K562 (cell line): ENCODE measurements at regions not wholly inside any gene's neighbourhood (a gene's known extent, or its start where the extent isn't known, plus 50 kb on each side); places are given as distances from the start of the nearest gene placed in this dataset.
A peak's percentile ranks its signal among the peaks of the same experiment; 100 is the strongest.

ENCODE experiments used
- CCNT2 ChIP-seq: IDR thresholded peaks from 2 replicates; pipeline ENCODE4 v1.6.1; 2011; ENCODE audit warnings: borderline replicate concordance, low read depth, mild to moderate bottlenecking, moderate library complexity, mixed read lengths, low read length; ENCODE audit not compliant: insufficient read length; ENCODE audit errors: extremely low read depth
- GATAD2B ChIP-seq: fragments of 450-650 bp; IDR thresholded peaks from 2 replicates; pipeline ENCODE4 v1.6.1; 2017; ENCODE audit warnings: mild to moderate bottlenecking, borderline replicate concordance
- MEIS2 ChIP-seq: fragments of 450-650 bp; IDR thresholded peaks from 2 replicates; pipeline ENCODE4 v1.6.1; 2014; ENCODE audit warnings: mild to moderate bottlenecking; ENCODE audit not compliant: partially characterized antibody
- PTTG1 ChIP-seq: fragments of 450-650 bp; IDR thresholded peaks from 2 replicates; pipeline ENCODE4 v1.6.1; 2016; ENCODE audit warnings: low read depth, mild to moderate bottlenecking, missing genetic modification characterization, missing compliant biosample characterization
- SMAD1 ChIP-seq: fragments of 150-350 bp; IDR thresholded peaks from 2 replicates; pipeline ENCODE4 v1.6.1; 2014; ENCODE audit warnings: low read length, low read depth; ENCODE audit not compliant: partially characterized antibody
- ZNF785 ChIP-seq: fragments of 250-450 bp; sonication (Bioruptor Pico); IDR thresholded peaks from 2 replicates; pipeline ENCODE4 v1.4.0; 2020; ENCODE audit warnings: mild to moderate bottlenecking
- TF ChIP-seq, protein P1 (sequence below), 2 experiments: fragments of 450-650 bp in 1 of 2; sonication (generic) in 1 of 2; formaldehyde crosslinking in 1 of 2; IDR thresholded peaks; 2 replicates each; pipeline versions ENCODE4 v1.7.1 to v1.9.0; 2016 to 2022; ENCODE audit warnings: inconsistent platforms in 1 of 2, mild to moderate bottlenecking in 1 of 2, missing genetic modification reagents in 1 of 2
- TF ChIP-seq, protein P2 (sequence below): fragments of 250-450 bp; sonication (Bioruptor Pico); IDR thresholded peaks from 2 replicates; pipeline ENCODE4 v1.4.0; 2020
- TF ChIP-seq, protein P3 (sequence below), 3 experiments: IDR thresholded peaks in 2 of 3; conservative IDR thresholded peaks in 1 of 3; 2 replicates each; pipeline ENCODE4 v1.5.1; 2011 to 2012; ENCODE audit warnings: low read length in 3 of 3, mild to moderate bottlenecking in 3 of 3, control low read depth in 2 of 3, improper control_type of control experiment in 1 of 3, inconsistent platforms in 1 of 3, low read depth in 1 of 3, mixed read lengths in 1 of 3, moderate library complexity in 1 of 3; ENCODE audit not compliant: insufficient read depth in 2 of 3
- TF ChIP-seq, protein P4 (sequence below): fragments of 250-450 bp; sonication (Bioruptor Pico); IDR thresholded peaks from 2 replicates; pipeline ENCODE4 v1.8.0; 2021; ENCODE audit warnings: moderate library complexity, mild to moderate bottlenecking, inconsistent platforms

DNA sequence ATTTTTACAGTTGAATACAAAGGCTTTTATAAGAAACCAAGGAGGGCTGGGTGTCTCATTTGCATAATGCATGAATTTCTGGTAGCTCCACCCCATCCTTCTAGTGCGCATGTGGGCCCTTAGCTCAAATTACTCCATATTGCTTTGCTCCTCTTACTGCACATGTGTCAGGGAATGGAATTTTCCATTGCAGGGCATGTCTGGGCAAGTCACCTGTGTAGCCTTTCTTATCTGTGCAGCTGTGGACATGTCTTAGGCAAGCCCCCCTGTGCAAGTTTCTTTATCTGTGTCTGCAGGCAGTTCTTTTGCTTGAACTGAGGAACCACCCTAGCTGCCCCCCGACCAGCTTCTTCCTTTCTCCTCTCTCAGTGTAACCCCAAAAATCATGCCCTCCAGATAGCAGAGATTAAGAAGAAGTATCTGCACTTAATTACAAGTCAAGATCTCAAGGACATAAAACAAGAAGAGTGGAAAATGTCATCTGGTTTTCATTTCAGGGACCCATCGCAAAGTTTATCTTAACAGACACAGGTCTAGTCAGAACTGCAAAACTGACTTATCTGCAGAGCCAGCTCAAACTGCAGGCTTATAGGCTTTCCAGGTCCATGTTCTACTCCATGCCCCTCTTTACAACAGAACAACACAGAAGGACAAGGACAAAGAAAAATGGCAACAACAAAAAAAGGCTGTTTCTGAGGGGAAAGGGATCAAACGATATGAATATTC is 137.9 kb upstream of the HS3ST4 start (continued):
- TF ChIP-seq, protein P1, sequence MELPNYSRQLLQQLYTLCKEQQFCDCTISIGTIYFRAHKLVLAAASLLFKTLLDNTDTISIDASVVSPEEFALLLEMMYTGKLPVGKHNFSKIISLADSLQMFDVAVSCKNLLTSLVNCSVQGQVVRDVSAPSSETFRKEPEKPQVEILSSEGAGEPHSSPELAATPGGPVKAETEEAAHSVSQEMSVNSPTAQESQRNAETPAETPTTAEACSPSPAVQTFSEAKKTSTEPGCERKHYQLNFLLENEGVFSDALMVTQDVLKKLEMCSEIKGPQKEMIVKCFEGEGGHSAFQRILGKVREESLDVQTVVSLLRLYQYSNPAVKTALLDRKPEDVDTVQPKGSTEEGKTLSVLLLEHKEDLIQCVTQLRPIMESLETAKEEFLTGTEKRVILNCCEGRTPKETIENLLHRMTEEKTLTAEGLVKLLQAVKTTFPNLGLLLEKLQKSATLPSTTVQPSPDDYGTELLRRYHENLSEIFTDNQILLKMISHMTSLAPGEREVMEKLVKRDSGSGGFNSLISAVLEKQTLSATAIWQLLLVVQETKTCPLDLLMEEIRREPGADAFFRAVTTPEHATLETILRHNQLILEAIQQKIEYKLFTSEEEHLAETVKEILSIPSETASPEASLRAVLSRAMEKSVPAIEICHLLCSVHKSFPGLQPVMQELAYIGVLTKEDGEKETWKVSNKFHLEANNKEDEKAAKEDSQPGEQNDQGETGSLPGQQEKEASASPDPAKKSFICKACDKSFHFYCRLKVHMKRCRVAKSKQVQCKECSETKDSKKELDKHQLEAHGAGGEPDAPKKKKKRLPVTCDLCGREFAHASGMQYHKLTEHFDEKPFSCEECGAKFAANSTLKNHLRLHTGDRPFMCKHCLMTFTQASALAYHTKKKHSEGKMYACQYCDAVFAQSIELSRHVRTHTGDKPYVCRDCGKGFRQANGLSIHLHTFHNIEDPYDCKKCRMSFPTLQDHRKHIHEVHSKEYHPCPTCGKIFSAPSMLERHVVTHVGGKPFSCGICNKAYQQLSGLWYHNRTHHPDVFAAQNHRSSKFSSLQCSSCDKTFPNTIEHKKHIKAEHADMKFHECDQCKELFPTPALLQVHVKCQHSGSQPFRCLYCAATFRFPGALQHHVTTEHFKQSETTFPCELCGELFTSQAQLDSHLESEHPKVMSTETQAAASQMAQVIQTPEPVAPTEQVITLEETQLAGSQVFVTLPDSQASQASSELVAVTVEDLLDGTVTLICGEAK (IDR thresholded peaks at IDR 0.05): no peak
- TF ChIP-seq, protein P1 (CRISPR knock-in tag; IDR thresholded peaks at IDR 0.05): no peak
- TF ChIP-seq PTTG1 (tag) (peak; percentile 82), ZNF785 (no peak; the same call in 1 of the 2 replicates), MEIS2 (peak; percentile 42), CCNT2 (peak; percentile 11), SMAD1 (no peak), GATAD2B (peak; percentile 50; the same call in 1 of the 2 replicates)
- TF ChIP-seq, protein P2, sequence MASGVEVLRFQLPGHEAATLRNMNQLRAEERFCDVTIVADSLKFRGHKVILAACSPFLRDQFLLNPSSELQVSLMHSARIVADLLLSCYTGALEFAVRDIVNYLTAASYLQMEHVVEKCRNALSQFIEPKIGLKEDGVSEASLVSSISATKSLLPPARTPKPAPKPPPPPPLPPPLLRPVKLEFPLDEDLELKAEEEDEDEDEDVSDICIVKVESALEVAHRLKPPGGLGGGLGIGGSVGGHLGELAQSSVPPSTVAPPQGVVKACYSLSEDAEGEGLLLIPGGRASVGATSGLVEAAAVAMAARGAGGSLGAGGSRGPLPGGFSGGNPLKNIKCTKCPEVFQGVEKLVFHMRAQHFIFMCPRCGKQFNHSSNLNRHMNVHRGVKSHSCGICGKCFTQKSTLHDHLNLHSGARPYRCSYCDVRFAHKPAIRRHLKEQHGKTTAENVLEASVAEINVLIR (CRISPR knock-in tag): no peak
- TF ChIP-seq, protein P3, sequence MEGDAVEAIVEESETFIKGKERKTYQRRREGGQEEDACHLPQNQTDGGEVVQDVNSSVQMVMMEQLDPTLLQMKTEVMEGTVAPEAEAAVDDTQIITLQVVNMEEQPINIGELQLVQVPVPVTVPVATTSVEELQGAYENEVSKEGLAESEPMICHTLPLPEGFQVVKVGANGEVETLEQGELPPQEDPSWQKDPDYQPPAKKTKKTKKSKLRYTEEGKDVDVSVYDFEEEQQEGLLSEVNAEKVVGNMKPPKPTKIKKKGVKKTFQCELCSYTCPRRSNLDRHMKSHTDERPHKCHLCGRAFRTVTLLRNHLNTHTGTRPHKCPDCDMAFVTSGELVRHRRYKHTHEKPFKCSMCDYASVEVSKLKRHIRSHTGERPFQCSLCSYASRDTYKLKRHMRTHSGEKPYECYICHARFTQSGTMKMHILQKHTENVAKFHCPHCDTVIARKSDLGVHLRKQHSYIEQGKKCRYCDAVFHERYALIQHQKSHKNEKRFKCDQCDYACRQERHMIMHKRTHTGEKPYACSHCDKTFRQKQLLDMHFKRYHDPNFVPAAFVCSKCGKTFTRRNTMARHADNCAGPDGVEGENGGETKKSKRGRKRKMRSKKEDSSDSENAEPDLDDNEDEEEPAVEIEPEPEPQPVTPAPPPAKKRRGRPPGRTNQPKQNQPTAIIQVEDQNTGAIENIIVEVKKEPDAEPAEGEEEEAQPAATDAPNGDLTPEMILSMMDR (IDR thresholded peaks at IDR 0.05 in 2 of 3, conservative IDR thresholded peaks at IDR 0.05 in 1 of 3; ENCODE audit: insufficient read depth in 2 of 3, low read depth in 1 of 3, low read length in 3 of 3): no peak
- TF ChIP-seq, protein P4, sequence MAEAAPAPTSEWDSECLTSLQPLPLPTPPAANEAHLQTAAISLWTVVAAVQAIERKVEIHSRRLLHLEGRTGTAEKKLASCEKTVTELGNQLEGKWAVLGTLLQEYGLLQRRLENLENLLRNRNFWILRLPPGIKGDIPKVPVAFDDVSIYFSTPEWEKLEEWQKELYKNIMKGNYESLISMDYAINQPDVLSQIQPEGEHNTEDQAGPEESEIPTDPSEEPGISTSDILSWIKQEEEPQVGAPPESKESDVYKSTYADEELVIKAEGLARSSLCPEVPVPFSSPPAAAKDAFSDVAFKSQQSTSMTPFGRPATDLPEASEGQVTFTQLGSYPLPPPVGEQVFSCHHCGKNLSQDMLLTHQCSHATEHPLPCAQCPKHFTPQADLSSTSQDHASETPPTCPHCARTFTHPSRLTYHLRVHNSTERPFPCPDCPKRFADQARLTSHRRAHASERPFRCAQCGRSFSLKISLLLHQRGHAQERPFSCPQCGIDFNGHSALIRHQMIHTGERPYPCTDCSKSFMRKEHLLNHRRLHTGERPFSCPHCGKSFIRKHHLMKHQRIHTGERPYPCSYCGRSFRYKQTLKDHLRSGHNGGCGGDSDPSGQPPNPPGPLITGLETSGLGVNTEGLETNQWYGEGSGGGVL (CRISPR knock-in tag): no peak
